ENCODE measurements at regions not wholly inside any gene's neighbourhood (a gene's known extent, or its start where the extent isn't known, plus 50 kb on each side); places are given as distances from the start of the nearest gene placed in this dataset.

- Histone ChIP-seq H3K27me3 (ENCODE audit: low read length) (no peaks in the 10 kb centered on the region), H3K36me3 (ENCODE audit: insufficient read depth, low read length) (no peaks in the 10 kb centered on the region), H3K9ac (ENCODE audit: low read length) (no peak overlapping the region), H3K9me2 (replicated peaks; ENCODE audit: insufficient read depth, low read length) (no peaks in the 10 kb centered on the region), H2AFZ (ENCODE audit: low read length) (no peak overlapping the region), H3K4me2 (ENCODE audit: low read depth, low read length, poor library complexity, severe bottlenecking) (no peak overlapping the region), H4K20me1 (ENCODE audit: insufficient read depth, low read depth, low read length) (0 out of 2 replicates have a peak, but pooled peaks cover 2% of the 10 kb centered on the region), H3K27ac (ENCODE audit: low read length) (no peak overlapping the region), H3K79me2 (ENCODE audit: low read length) (no peaks in the 10 kb centered on the region), H3K4me3 (ENCODE audit: low read length) (no peak overlapping the region), H3K9me3 (ENCODE audit: low read length) (no peaks in the 10 kb centered on the region), H3K4me1 (ENCODE audit: low read length) (no peaks in the 10 kb centered on the region)
- no peak for DNase-seq
Measured at GRCh38 chr6:44594481-44594880, 207.0 kb downstream of the CDC5L start.

DNA sequence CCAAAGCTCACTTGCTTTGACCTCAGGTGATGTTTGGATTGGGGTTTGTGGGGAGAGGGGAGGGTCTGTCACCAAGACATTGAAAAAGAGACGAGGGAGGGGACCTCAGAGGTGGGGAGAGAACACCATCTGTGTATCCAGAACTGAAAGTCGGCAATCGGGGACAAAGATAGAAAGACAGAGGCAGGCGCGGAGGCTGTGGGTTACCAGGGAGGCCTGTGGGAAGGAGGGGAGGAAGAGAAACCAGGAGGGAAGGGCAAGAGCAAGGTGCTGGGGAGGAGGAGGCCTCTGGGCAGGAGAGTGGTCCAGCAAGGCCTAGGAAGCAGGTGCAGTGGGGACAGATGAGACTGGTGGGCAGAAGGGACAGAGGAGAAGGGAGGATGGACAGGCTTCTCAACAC is 211.2 kb downstream of the CDC5L start:
- no peak overlapping the region for H3K4me3 ChIP-seq (ENCODE audit: low read length)
- DNase-seq, result no peak
- no peaks in the 10 kb centered on the region for H3K9me3 ChIP-seq (ENCODE audit: low read length)
- H3K4me1 ChIP-seq (ENCODE audit: low read length), result no peaks in the 10 kb centered on the region
- no peak overlapping the region for H2AFZ ChIP-seq (ENCODE audit: low read length)
- no peak overlapping the region for H3K9ac ChIP-seq (ENCODE audit: low read length)
- no peaks in the 10 kb centered on the region for H3K27me3 ChIP-seq (ENCODE audit: low read length)
- H3K9me2 ChIP-seq (replicated peaks; ENCODE audit: insufficient read depth, low read length), result no peaks in the 10 kb centered on the region
- 0 out of 2 replicates have a peak, but pooled peaks cover 2% of the 10 kb centered on the region for H4K20me1 ChIP-seq (ENCODE audit: insufficient read depth, low read depth, low read length)
- no peak overlapping the region for H3K27ac ChIP-seq (ENCODE audit: low read length)
- no peaks in the 10 kb centered on the region for H3K79me2 ChIP-seq (ENCODE audit: low read length)
- H3K4me2 ChIP-seq (ENCODE audit: low read depth, low read length, poor library complexity, severe bottlenecking), result no peak overlapping the region
- no peaks in the 10 kb centered on the region for H3K36me3 ChIP-seq (ENCODE audit: insufficient read depth, low read length)

DNA sequence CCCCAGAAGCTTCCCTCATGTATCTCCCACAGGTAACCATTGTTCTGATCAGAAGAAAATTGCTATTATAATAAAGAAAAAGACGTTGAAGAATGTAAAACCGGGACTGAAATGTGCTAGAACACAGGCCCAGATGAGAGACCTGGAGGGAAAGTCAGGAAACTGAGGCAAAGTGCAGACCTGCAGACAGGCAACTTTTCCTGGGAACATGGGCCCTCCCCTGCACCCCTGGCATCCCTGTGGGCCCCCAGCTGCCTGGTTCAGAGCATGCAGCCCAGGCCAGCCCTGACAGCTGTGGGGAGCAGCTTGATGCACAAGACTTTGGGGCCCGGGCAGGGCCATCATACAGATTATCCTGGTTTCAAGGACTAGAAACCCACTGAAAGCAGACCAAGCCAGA is 212.2 kb downstream of the CDC5L start:
- H2AFZ ChIP-seq (ENCODE audit: low read length), result no peak overlapping the region
- DNase-seq, result no peak

DNA sequence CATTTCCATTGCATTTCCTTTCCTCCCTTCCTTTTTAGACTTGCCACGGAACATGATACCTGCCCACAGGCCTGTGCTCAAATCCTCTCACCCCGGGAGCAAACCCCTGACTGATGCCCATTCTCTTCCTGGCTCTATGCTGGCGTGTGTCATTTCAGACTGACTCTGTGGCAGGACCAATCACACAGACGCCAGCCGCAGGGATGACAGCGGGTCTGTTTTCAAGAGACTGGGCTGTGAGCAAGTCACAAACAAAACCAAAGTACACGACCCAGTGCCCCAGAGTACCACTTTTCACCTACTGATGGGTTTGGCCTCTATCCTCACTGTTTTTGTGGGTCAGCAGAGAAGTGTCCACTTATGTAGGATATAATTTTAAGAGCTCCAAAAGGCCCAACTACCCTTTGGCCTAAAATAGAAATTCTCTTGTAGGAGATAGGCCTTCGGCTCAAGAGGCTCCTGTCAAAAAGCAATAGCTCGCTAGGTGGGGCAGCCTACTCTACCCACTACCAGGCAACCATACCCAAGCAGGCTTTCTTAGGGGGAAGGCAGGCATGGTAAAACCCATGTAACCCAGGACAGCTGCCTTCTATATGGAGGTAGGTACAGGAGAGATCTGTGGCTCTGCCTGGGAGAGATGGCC is 215.7 kb downstream of the CDC5L start:
- Histone ChIP-seq H3K9ac (ENCODE audit: low read length) (no peak overlapping the region), H3K9me2 (replicated peaks; ENCODE audit: insufficient read depth, low read length) (no peaks in the 10 kb centered on the region), H2AFZ (ENCODE audit: low read length) (no peak overlapping the region), H3K9me3 (ENCODE audit: low read length) (no peaks in the 10 kb centered on the region), H3K4me3 (ENCODE audit: low read length) (no peak overlapping the region), H3K79me2 (ENCODE audit: low read length) (no peaks in the 10 kb centered on the region), H3K27me3 (ENCODE audit: low read length) (no peaks in the 10 kb centered on the region), H3K4me2 (ENCODE audit: low read depth, low read length, poor library complexity, severe bottlenecking) (no peak overlapping the region), H4K20me1 (ENCODE audit: insufficient read depth, low read depth, low read length) (no peaks in the 10 kb centered on the region), H3K27ac (ENCODE audit: low read length) (no peak overlapping the region), H3K4me1 (ENCODE audit: low read length) (no peaks in the 10 kb centered on the region), H3K36me3 (ENCODE audit: insufficient read depth, low read length) (no peaks in the 10 kb centered on the region)
- DNase-seq, result no peak

More for the DNA sequence above, 212.2 kb downstream of the CDC5L start:
- Histone ChIP-seq H3K9me3 (ENCODE audit: low read length) (no peaks in the 10 kb centered on the region), H3K4me2 (ENCODE audit: low read depth, low read length, poor library complexity, severe bottlenecking) (no peak overlapping the region), H3K79me2 (ENCODE audit: low read length) (no peaks in the 10 kb centered on the region), H3K9me2 (replicated peaks; ENCODE audit: insufficient read depth, low read length) (no peaks in the 10 kb centered on the region), H4K20me1 (ENCODE audit: insufficient read depth, low read depth, low read length) (0 out of 2 replicates have a peak, but pooled peaks cover 2% of the 10 kb centered on the region), H3K27ac (ENCODE audit: low read length) (no peak overlapping the region), H3K4me3 (ENCODE audit: low read length) (no peak overlapping the region), H3K4me1 (ENCODE audit: low read length) (no peaks in the 10 kb centered on the region), H3K36me3 (ENCODE audit: insufficient read depth, low read length) (no peaks in the 10 kb centered on the region), H3K27me3 (ENCODE audit: low read length) (no peaks in the 10 kb centered on the region), H3K9ac (ENCODE audit: low read length) (no peak overlapping the region)

DNA sequence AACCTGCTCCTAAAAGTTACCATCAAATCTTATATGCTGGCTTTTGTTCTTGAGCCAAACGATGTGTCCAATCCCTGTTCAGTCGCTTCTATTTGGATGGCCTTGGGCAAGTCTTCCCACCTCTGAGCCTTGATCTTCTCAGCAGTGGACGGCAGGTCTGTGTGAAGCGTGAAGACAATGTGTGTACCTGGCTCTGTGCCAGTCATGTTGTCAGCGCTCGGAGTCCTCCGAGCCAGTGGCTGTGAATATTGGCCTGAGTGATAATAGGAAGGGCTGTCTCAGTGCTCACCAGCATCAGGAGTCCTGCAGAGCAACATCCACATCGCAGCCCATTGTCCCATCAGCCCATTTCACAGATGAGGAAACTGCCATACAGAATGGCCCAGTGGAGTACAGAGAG is 219.0 kb downstream of the CDC5L start:
- Histone ChIP-seq H3K9ac (ENCODE audit: low read length) (no peak overlapping the region), H3K4me3 (ENCODE audit: low read length) (no peak overlapping the region), H3K36me3 (ENCODE audit: insufficient read depth, low read length) (no peaks in the 10 kb centered on the region), H3K4me2 (ENCODE audit: low read depth, low read length, poor library complexity, severe bottlenecking) (no peak overlapping the region), H3K79me2 (ENCODE audit: low read length) (no peaks in the 10 kb centered on the region), H2AFZ (ENCODE audit: low read length) (no peak overlapping the region), H3K9me2 (replicated peaks; ENCODE audit: insufficient read depth, low read length) (no peaks in the 10 kb centered on the region), H3K4me1 (ENCODE audit: low read length) (no peaks in the 10 kb centered on the region), H3K27me3 (ENCODE audit: low read length) (no peaks in the 10 kb centered on the region), H4K20me1 (ENCODE audit: insufficient read depth, low read depth, low read length) (no peaks in the 10 kb centered on the region), H3K27ac (ENCODE audit: low read length) (no peak overlapping the region), H3K9me3 (ENCODE audit: low read length) (no peaks in the 10 kb centered on the region)
- DNase-seq, result no peak

DNA sequence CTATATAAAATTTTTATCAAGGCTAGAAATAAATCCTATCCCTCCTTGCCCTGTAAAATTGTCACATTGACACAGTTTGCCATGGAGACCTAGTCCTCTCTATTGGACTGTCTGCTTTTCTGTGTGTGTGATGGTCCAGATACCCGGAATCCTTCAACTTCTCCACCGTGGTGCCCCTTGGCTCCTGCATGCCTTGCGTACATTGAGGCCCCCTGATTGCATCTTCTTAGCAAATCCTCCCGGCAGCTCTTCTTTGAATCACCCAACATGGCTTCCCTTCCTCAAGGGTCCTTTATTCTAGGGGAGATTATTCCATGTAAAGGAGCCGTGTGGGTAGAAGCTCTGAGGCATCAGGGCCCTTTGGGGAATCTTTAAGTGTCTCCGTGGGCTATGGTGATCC is 219.5 kb downstream of the CDC5L start:
- no peaks in the 10 kb centered on the region for H3K9me2 ChIP-seq (replicated peaks; ENCODE audit: insufficient read depth, low read length)
- no peak overlapping the region for H3K27ac ChIP-seq (ENCODE audit: low read length)
- no peak overlapping the region for H2AFZ ChIP-seq (ENCODE audit: low read length)
- no peak overlapping the region for H3K9ac ChIP-seq (ENCODE audit: low read length)
- H3K27me3 ChIP-seq (ENCODE audit: low read length), result no peaks in the 10 kb centered on the region
- no peaks in the 10 kb centered on the region for H3K79me2 ChIP-seq (ENCODE audit: low read length)
- no peak for DNase-seq
- no peaks in the 10 kb centered on the region for H3K9me3 ChIP-seq (ENCODE audit: low read length)
- H4K20me1 ChIP-seq (ENCODE audit: insufficient read depth, low read depth, low read length), result no peaks in the 10 kb centered on the region
- H3K4me1 ChIP-seq (ENCODE audit: low read length), result no peaks in the 10 kb centered on the region
- no peak overlapping the region for H3K4me2 ChIP-seq (ENCODE audit: low read depth, low read length, poor library complexity, severe bottlenecking)
- no peak overlapping the region for H3K4me3 ChIP-seq (ENCODE audit: low read length)
- H3K36me3 ChIP-seq (ENCODE audit: insufficient read depth, low read length), result no peaks in the 10 kb centered on the region

DNA sequence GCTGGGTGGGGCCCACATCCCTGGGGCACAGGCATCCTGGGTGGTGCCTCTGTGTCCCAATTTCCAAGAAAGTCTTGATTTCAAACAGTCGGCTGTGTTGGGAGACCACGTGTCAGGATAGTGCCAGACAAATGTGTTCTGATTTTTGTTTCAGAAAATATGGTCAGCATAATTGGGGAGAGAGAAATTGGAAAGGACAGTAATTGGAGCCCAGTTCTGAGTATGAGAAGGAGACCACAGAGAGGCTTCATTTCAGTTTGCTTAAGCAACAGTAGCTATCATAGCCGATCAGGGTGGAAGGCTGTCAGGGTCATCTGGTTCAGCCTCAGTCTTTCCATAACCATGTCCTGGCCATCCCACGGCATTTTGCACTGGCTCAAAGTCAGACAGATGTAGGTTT is 220.7 kb downstream of the CDC5L start:
- H4K20me1 ChIP-seq (ENCODE audit: insufficient read depth, low read depth, low read length), result no peaks in the 10 kb centered on the region
- H3K9me3 ChIP-seq (ENCODE audit: low read length), result no peaks in the 10 kb centered on the region
- no peak overlapping the region for H3K9ac ChIP-seq (ENCODE audit: low read length)
- no peak for DNase-seq
- H3K79me2 ChIP-seq (ENCODE audit: low read length), result no peaks in the 10 kb centered on the region
- no peak overlapping the region for H3K27ac ChIP-seq (ENCODE audit: low read length)
- no peaks in the 10 kb centered on the region for H3K4me1 ChIP-seq (ENCODE audit: low read length)
- no peak overlapping the region for H2AFZ ChIP-seq (ENCODE audit: low read length)
- H3K36me3 ChIP-seq (ENCODE audit: insufficient read depth, low read length), result no peaks in the 10 kb centered on the region
- no peaks in the 10 kb centered on the region for H3K9me2 ChIP-seq (replicated peaks; ENCODE audit: insufficient read depth, low read length)
- no peaks in the 10 kb centered on the region for H3K27me3 ChIP-seq (ENCODE audit: low read length)
- no peak overlapping the region for H3K4me3 ChIP-seq (ENCODE audit: low read length)
- no peak overlapping the region for H3K4me2 ChIP-seq (ENCODE audit: low read depth, low read length, poor library complexity, severe bottlenecking)

DNA sequence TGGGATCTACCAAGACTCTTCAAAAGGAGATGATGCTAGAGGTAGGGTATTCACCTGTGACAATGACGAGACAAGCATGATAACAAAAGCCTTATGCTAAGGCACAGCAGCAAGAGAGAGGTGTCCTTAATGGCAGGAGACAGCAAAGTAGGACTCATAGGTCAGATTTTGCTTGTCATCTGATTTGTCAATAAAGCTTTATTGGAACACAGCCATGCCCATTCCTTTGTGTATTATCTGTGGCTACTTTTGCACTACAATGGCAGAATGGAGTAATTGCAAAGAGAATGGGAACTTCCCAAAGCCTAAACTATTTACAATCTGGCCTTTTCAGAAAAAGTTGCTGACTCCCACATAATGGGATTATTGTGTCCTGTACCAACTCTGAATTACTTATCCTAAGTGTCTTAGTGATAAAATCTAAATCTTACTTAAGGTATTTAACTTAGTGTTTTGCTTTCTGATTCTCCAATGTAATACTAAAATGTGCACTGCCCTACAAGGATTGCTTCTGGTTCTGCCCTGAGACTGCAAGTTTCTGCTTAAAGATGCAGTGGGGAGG is 221.6 kb downstream of the CDC5L start:
- Histone ChIP-seq H3K9me2 (replicated peaks; ENCODE audit: insufficient read depth, low read length) (no peaks in the 10 kb centered on the region), H3K9me3 (ENCODE audit: low read length) (no peaks in the 10 kb centered on the region)

More for the DNA sequence above, 221.6 kb downstream of the CDC5L start:
- Histone ChIP-seq H3K79me2 (ENCODE audit: low read length) (no peaks in the 10 kb centered on the region), H3K9ac (ENCODE audit: low read length) (no peak overlapping the region), H4K20me1 (ENCODE audit: insufficient read depth, low read depth, low read length) (no peaks in the 10 kb centered on the region), H3K27me3 (ENCODE audit: low read length) (no peaks in the 10 kb centered on the region), H3K4me2 (ENCODE audit: low read depth, low read length, poor library complexity, severe bottlenecking) (no peak overlapping the region), H3K27ac (ENCODE audit: low read length) (no peak overlapping the region), H2AFZ (ENCODE audit: low read length) (no peak overlapping the region), H3K36me3 (ENCODE audit: insufficient read depth, low read length) (no peaks in the 10 kb centered on the region), H3K4me1 (ENCODE audit: low read length) (no peaks in the 10 kb centered on the region), H3K4me3 (ENCODE audit: low read length) (no peak overlapping the region)
- no peak for DNase-seq
